ENCODE measurements at regions not wholly inside any gene's neighbourhood (a gene's known extent, or its start where the extent isn't known, plus 50 kb on each side); places are given as distances from the start of the nearest gene placed in this dataset.
A peak's percentile ranks its signal among the peaks of the same experiment; 100 is the strongest.

DNA sequence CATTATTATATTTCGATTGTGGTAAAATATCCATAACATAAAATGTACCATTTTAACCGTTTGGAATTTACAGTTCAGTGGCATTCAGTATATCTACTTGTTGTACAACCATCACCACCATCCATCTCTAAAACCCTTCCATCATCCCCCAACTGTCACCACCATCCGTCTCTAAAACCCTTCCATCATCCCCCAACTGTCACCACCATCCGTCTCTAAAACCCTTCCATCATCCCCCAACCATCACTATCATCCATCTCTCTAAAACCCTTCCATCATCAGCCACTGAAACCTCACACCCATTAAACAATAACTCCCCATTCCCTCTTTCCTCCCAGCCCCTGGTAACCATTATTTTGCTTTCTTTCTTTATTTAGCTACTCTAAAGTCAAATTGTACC, 144.2 kb upstream of the EEA1 start:
- no peak overlapping the region for H2BK20ac ChIP-seq (ENCODE audit: low read length)
- H3K56ac ChIP-seq (replicated peaks; ENCODE audit: insufficient read length, low read depth, low read length), result peak overlapping the region; percentile 73
- no peak overlapping the region for H3K4me3 ChIP-seq (ENCODE audit: extremely low read depth in 1 of 4, insufficient read depth in 2 of 4, low read depth in 3 of 4, low read length in 4 of 4)
- H4K8ac ChIP-seq (ENCODE audit: extremely low read depth, insufficient read depth, low read length), result no peak overlapping the region
- H4K20me1 ChIP-seq (replicated peaks in 1 of 2; ENCODE audit: control insufficient read depth in 1 of 2, insufficient read depth in 2 of 2, low read length in 2 of 2), result no peaks in the 10 kb centered on the region
- no peak overlapping the region for H3K27ac ChIP-seq (ENCODE audit: low read depth, low read length)
- H2AFZ ChIP-seq (ENCODE audit: low read length), result no peak overlapping the region
- no peak overlapping the region for H2BK12ac ChIP-seq (ENCODE audit: low read depth, low read length)
- H3K9ac ChIP-seq (replicated peaks in 1 of 4; ENCODE audit: extremely low read depth in 1 of 4, low read depth in 3 of 4, low read length in 3 of 4), result no peak overlapping the region
- H3K4me2 ChIP-seq (ENCODE audit: insufficient read depth in 1 of 2, low read depth in 2 of 2, low read length in 2 of 2), result no peak overlapping the region
- H3K36me3 ChIP-seq (ENCODE audit: control insufficient read depth in 2 of 4, insufficient read depth in 4 of 4, low read length in 3 of 4), result no peaks in the 10 kb centered on the region
- no peak overlapping the region for H4K91ac ChIP-seq (replicated peaks; ENCODE audit: insufficient read length, low read length)
- 60% methylated on average over 3 of the region's 4 CpGs; no CpG with 5 or more reads in 1 of the 2 experiments for WGBS, 2 experiments (ENCODE audit: extremely low coverage in 1 of 2, insufficient coverage in 1 of 2, insufficient read length in 1 of 2, insufficient replicate concordance in 2 of 2, low coverage in 1 of 2, low lambda C conversion rate in 2 of 2, missing lambda C conversion rate in 1 of 2)
- no peaks in the 10 kb centered on the region; the same call in 1 of the 2 replicates for H3K23me2 ChIP-seq (ENCODE audit: low read depth, low read length)
- H3K79me2 ChIP-seq (ENCODE audit: control insufficient read depth in 1 of 2, insufficient read depth in 2 of 2, low read length in 2 of 2), result no peaks in the 10 kb centered on the region
- H3K23ac ChIP-seq (ENCODE audit: insufficient read length), result no peak overlapping the region
- no peaks in the 10 kb centered on the region for H3K79me1 ChIP-seq (ENCODE audit: low read depth, low read length)
- H2BK5ac ChIP-seq (ENCODE audit: low read depth, low read length), result no peak overlapping the region
- H2BK120ac ChIP-seq (replicated peaks; ENCODE audit: low read depth, low read length), result no peak overlapping the region
- FAIRE-seq (no peak), DNase-seq (ENCODE audit: low read depth in 1 of 2, low spot score in 2 of 2) (no peak)
- H2BK15ac ChIP-seq (ENCODE audit: low read length), result no peak overlapping the region
- no peak overlapping the region for H3K18ac ChIP-seq (ENCODE audit: extremely low read depth, low read length)
- H3K27me3 ChIP-seq (replicated peaks in 1 of 4; ENCODE audit: control insufficient read depth in 3 of 4, extremely low read depth in 1 of 4, insufficient read depth in 3 of 4, low read length in 3 of 4), result peaks cover 0 to 3% (median 0%) of the 10 kb centered on the region in 4 experiments; a peak in 4 of 7 replicates
- ChIA-PET POLR2A (ENCODE audit: partially characterized antibody) (no interaction called here), CTCF (ENCODE audit: partially characterized antibody) (no interaction called here)
- H3K9me3 ChIP-seq (ENCODE audit: insufficient read depth in 2 of 2, low read depth in 1 of 2, low read length in 1 of 2), result no peaks in the 10 kb centered on the region
- TF ChIP-seq CBX5 (IDR thresholded peaks at IDR 0.05; ENCODE audit: low read depth, low read length) (no peak), POLR2A (IDR thresholded peaks at IDR 0.05; ENCODE audit: control extremely low read depth in 1 of 2, low read depth in 2 of 2, low read length in 2 of 2) (no peak), ASH2L (IDR thresholded peaks at IDR 0.05; ENCODE audit: low read length) (no peak), KDM5A (IDR thresholded peaks at IDR 0.05; ENCODE audit: low read length) (no peak), RBBP5 (IDR thresholded peaks at IDR 0.05; ENCODE audit: borderline replicate concordance, low read depth, low read length) (no peak), SIX5 (IDR thresholded peaks at IDR 0.05; ENCODE audit: low read depth, low read length) (no peak), ZNF274 (IDR thresholded peaks at IDR 0.05; ENCODE audit: borderline replicate concordance, extremely low read depth, low read length) (no peak), POLR2AphosphoS5 (IDR thresholded peaks at IDR 0.05; ENCODE audit: low read depth, low read length) (no peak), HDAC6 (IDR thresholded peaks at IDR 0.05; ENCODE audit: low read depth, low read length) (no peak), RNF2 (IDR thresholded peaks at IDR 0.05; ENCODE audit: borderline replicate concordance, low read depth, low read length, missing control alignments, poor library complexity, severe bottlenecking) (no peak), BACH1 (IDR thresholded peaks at IDR 0.05; ENCODE audit: low read length) (no peak), SIN3A (conservative IDR thresholded peaks at IDR 0.05 in 1 of 2, IDR thresholded peaks at IDR 0.05 in 1 of 2; ENCODE audit: low read depth in 1 of 2, low read length in 2 of 2) (no peak), GTF2F1 (IDR thresholded peaks at IDR 0.05; ENCODE audit: borderline replicate concordance, low read depth, low read length) (no peak), TEAD4 (IDR thresholded peaks at IDR 0.05; ENCODE audit: low read depth, low read length) (no peak)
- no peak overlapping the region for H3K14ac ChIP-seq (ENCODE audit: insufficient read length)
- H3K4me1 ChIP-seq (replicated peaks in 1 of 4; ENCODE audit: control insufficient read depth in 3 of 4, insufficient read depth in 4 of 4, low read length in 3 of 4), result peaks cover 0 to 2% (median 0%) of the 10 kb centered on the region in 4 experiments; a peak in 1 of 7 replicates
- H2AK5ac ChIP-seq (ENCODE audit: low read depth, low read length), result no peak overlapping the region
- H3K4ac ChIP-seq (replicated peaks; ENCODE audit: insufficient read length, low read depth, low read length), result no peak overlapping the region
- H4K5ac ChIP-seq (ENCODE audit: insufficient read length, low read depth, low read length), result no peak overlapping the region

Data from H1 (cell line).